Fibroblast of the aortic adventitia (primary cell): ENCODE measurements at regions not wholly inside any gene's neighbourhood (a gene's known extent, or its start where the extent isn't known, plus 50 kb on each side); places are given as distances from the start of the nearest gene placed in this dataset.

Source experiments
- DNase-seq: peaks from one replicate; pipeline ENCODE4 v3.0.0-alpha.2; 2010; ENCODE audit warnings: low read depth
- H3K4me3 ChIP-seq: 2 replicates; pipeline ENCODE4 v1.5.1; 2011; ENCODE audit warnings: low read depth, mild to moderate bottlenecking, control low read depth, low read length, moderate library complexity
- TF ChIP-seq, protein P1 (sequence below): IDR thresholded peaks from 2 replicates; pipeline ENCODE4 v1.5.1; 2011; ENCODE audit warnings: mild to moderate bottlenecking, low read length, control low read depth, inconsistent platforms; ENCODE audit not compliant: insufficient read depth

DNA sequence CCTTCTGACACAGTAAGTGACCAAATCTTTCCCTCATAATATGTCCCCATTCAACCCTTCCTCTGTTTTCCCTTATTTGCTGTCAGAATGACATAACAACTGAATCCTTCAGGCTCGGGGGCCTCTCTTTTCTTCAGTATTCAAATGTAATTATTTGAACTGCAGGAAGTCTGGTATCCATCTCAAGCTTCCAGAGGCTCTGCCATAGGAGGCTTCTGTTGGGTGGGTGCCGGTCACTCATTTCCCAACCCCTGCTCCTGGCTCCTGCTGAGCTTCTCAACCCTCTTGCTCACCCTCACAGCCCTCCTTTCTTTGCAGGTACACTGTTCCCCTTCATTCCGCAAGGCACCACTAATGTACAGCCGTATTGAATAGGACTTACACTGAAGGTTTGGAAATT, 151.8 kb upstream of the MAP3K1 start:
- DNase-seq, result no peak
- TF ChIP-seq, protein P1, sequence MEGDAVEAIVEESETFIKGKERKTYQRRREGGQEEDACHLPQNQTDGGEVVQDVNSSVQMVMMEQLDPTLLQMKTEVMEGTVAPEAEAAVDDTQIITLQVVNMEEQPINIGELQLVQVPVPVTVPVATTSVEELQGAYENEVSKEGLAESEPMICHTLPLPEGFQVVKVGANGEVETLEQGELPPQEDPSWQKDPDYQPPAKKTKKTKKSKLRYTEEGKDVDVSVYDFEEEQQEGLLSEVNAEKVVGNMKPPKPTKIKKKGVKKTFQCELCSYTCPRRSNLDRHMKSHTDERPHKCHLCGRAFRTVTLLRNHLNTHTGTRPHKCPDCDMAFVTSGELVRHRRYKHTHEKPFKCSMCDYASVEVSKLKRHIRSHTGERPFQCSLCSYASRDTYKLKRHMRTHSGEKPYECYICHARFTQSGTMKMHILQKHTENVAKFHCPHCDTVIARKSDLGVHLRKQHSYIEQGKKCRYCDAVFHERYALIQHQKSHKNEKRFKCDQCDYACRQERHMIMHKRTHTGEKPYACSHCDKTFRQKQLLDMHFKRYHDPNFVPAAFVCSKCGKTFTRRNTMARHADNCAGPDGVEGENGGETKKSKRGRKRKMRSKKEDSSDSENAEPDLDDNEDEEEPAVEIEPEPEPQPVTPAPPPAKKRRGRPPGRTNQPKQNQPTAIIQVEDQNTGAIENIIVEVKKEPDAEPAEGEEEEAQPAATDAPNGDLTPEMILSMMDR, result no peak
- no peak overlapping the region for H3K4me3 ChIP-seq

DNA sequence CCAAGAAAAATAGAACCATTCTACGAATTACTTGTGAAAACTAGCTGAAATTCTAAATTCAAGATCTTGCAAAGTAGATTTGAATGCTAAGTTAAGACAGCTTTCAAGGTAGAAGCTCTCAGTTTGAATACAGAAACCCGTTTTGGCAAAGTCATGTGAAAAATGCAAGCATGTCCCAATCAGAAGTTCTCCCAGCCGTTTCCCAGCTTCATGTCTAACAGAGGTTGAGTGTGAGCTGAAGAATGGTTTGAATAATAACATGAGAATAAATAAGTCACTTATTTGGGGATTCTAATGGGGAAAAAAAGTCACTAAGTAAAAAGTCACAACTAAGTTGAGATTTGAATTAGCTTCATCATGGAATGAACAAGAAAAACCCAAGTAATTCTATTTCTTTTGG, 152.5 kb upstream of the MAP3K1 start:
- DNase-seq, result no peak
- no peak overlapping the region for H3K4me3 ChIP-seq
- TF ChIP-seq, protein P1, result no peak

DNA sequence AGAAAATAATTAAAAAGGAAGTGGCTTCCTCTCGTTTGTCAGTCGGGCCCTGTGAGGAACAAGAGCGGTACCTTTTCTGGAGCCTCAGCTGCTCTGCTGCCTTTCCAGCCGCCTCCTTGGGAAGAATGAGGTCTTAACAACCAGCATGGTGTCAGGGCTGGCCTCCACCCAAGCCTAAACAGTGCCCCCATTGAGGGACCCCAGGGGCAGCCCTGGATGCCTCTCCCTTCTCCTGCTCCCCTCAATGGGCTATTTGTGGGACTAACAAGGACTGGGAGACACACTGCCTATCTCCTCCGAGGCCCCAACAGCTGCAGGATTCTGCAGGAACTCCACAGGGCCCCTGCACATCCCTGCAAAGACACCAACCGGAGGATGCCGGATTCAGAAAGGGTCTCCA, 155.4 kb upstream of the MAP3K1 start:
- H3K4me3 ChIP-seq, result no peak overlapping the region
- no peak for DNase-seq
- TF ChIP-seq, protein P1, result no peak

DNA sequence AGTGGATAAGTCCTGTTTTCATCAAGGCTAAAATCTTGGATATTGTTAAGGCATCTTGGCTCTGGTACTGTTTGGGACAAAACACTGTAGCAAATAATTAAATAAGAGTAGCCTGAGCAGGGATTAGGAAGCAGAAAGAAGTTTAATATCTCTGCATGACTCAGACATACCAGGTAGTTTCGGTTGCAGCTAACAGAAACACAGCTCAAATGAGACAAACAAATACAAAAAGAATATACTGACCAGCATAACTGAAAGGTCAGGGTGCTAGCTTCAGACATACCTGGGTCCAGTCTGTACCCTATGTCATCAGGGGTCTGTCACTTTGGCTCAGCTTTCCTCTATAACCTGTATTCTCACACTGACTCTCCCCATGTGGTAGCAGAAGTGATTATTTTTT, 156.4 kb upstream of the MAP3K1 start:
- TF ChIP-seq, protein P1, result no peak
- no peak for DNase-seq
- no peak overlapping the region for H3K4me3 ChIP-seq

DNA sequence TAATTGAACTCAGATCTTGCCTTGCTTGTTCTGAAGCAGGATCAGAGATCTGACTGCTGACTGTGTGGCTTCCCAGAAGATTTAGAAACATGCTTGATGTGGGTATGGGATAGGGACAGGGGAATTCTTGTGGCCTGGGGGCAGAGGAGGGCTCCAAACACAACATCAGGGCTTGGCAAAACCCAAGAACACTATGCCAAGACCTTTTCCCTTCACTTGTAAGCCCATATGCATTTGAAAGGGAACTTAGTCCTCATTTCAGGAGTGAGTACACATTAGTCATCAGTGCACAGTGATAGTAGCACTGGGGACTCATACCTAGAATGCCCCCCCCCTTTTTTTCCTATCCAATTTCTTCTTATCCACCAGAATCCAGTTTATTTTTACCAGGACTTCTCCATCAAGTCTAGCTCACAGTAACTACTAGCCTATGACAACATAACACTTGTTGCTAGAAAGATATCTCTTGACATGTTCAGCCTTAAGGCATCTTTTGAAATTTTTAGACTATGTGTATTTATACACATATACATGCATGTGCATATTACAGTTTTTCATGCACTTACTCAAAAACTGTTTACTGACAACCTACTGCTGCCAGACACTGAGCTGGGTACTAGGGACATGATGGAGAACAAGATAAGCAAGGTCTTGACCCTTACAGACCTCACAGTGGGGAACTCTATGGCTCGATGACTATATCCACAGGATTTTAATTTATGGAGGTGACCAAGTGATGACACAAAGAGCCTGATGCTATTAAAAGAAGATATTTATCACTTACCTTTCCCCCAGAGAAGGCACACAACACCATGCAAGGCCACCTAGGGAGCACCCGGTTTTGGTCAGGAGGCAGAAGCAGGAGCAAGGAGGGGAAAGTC, 158.3 kb upstream of the MAP3K1 start:
- no peak for DNase-seq
- no peak overlapping the region for H3K4me3 ChIP-seq
- TF ChIP-seq, protein P1, result no peak

DNA sequence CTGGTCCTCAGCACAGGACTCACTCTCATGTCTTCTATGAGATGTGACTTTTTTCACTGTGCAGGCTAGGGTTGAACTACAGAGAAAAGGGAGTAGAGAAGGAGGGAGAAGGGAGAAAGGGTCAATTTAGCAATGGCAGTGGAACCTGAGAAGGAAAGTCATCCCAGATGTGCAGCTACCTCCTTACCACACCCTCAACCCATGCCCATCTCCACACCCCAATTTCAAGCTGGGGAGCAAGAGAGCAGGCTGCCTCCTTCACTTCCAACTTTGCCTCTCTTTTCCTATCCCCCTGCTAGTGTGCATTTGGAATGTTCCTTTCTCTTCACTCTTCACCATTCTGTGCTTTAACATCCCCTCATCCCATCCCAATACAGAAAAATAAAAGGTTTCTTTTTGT, 163.5 kb upstream of the MAP3K1 start:
- TF ChIP-seq, protein P1, result no peak
- no peak for DNase-seq
- no peak overlapping the region for H3K4me3 ChIP-seq

DNA sequence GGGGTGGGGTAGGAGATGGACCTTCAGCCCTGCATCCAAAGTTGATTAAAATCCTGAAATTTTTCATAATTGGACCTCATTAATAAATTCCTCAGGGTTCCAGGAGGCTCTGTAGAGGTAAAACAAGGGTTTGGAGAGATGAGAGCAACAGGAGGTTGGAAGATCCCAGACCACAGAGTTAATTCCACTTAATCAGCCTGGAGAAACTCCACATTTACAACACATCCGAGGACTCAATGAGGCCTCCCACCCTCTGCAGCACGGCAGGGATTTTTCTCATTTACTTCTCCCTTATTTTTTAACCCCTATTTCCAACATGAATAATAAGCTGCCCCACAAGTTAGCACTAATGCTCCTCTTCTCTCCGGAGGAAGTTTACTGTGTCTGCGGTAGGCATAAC, 165.0 kb upstream of the MAP3K1 start:
- DNase-seq, result no peak
- TF ChIP-seq, protein P1, result no peak
- H3K4me3 ChIP-seq, result no peak overlapping the region
